ENCODE measurements at regions not wholly inside any gene's neighbourhood (a gene's known extent, or its start where the extent isn't known, plus 50 kb on each side); places are given as distances from the start of the nearest gene placed in this dataset.

GRCh38 chr4:20326977-20327376 is 75.3 kb downstream of the SLIT2 start:
- no peaks in the 10 kb centered on the region; the same call in 1 of the 2 replicates for H3K4me1 ChIP-seq (ENCODE audit: control insufficient read depth, insufficient read depth, low read length)
- no peak overlapping the region for H3K4me3 ChIP-seq (ENCODE audit: low read depth, low read length)
- H3K9ac ChIP-seq (ENCODE audit: low read depth, low read length): no peak overlapping the region
- H3K27ac ChIP-seq (ENCODE audit: low read depth, low read length): no peak overlapping the region
- no peaks in the 10 kb centered on the region for H3K27me3 ChIP-seq (ENCODE audit: control insufficient read depth, insufficient read depth, low read length)
- H3K9me3 ChIP-seq (ENCODE audit: control insufficient read depth, insufficient read depth, low read length): no peaks in the 10 kb centered on the region
- H3K36me3 ChIP-seq (ENCODE audit: control insufficient read depth, insufficient read depth, low read length): no peaks in the 10 kb centered on the region

DNA sequence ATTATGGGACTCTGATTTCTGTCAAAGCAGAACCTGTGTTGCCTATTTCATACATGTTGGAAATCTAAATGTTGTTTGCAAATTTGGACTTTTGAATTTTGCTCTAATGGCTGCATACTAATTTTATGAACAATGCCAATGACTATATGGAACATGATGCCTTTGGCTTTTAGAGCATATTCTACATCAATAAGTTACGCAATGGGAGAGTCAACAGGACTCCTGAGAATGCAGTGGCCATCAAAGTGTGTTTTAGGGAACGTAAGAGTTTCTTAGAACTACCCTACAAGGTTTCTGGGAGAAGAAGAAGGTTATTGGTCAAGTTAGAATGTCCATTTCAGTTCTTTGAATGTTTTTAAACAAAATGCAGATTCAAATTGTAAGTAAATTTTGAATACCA is 76.1 kb downstream of the SLIT2 start:
- Histone ChIP-seq H3K9ac (ENCODE audit: low read depth, low read length) (no peak overlapping the region), H3K4me3 (ENCODE audit: low read depth, low read length) (no peak overlapping the region), H3K27ac (ENCODE audit: low read depth, low read length) (no peak overlapping the region), H3K9me3 (ENCODE audit: control insufficient read depth, insufficient read depth, low read length) (no peaks in the 10 kb centered on the region), H3K4me1 (ENCODE audit: control insufficient read depth, insufficient read depth, low read length) (no peaks in the 10 kb centered on the region; the same call in 1 of the 2 replicates), H3K27me3 (ENCODE audit: control insufficient read depth, insufficient read depth, low read length) (no peaks in the 10 kb centered on the region), H3K36me3 (ENCODE audit: control insufficient read depth, insufficient read depth, low read length) (no peaks in the 10 kb centered on the region)

- Histone ChIP-seq H3K9ac (ENCODE audit: low read depth, low read length) (no peak overlapping the region), H3K9me3 (ENCODE audit: control insufficient read depth, insufficient read depth, low read length) (no peaks in the 10 kb centered on the region)
These were observed 79.9 kb downstream of the SLIT2 start for GRCh38 chr4:20331642-20332041.

DNA sequence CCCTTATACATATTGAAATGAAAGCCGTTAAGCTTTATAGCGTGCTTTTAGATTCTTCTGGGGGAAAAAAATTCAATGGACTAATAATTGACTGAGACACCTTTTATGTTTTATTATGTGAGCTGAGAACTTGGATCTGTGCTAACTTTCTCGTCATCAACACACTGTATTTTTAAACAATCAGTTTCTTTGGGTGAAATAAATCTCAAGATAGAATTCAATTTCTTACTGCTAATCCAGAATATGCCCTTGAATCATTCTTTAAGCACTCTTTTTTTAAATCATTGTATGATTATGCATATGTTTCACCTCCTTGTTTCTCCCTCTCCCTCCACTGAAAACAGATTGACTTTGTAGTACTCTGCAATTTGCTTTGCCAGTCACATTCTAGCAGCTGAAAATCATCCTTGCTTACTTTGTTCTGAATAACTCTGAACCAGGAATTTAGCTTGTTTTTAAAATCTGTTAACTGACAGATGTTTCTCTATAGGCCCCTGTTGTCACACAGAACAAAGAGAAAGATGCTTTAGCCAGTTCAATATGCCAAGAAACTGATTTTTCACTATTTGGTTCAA is 81.5 kb downstream of the SLIT2 start:
- peaks cover 16% of the 10 kb centered on the region for H3K4me1 ChIP-seq (ENCODE audit: control insufficient read depth, insufficient read depth, low read length)
- H3K4me3 ChIP-seq (ENCODE audit: low read depth, low read length): no peak overlapping the region
- H3K9me3 ChIP-seq (ENCODE audit: control insufficient read depth, insufficient read depth, low read length): no peaks in the 10 kb centered on the region
- no peaks in the 10 kb centered on the region for H3K36me3 ChIP-seq (ENCODE audit: control insufficient read depth, insufficient read depth, low read length)
- H3K9ac ChIP-seq (ENCODE audit: low read depth, low read length): no peak overlapping the region
- H3K27me3 ChIP-seq (ENCODE audit: control insufficient read depth, insufficient read depth, low read length): no peaks in the 10 kb centered on the region
- H3K27ac ChIP-seq (ENCODE audit: low read depth, low read length): peak overlapping the region; percentile 39

More at GRCh38 chr4:20331642-20332041, 79.9 kb downstream of the SLIT2 start:
- Histone ChIP-seq H3K4me1 (ENCODE audit: control insufficient read depth, insufficient read depth, low read length) (peaks cover 14% of the 10 kb centered on the region), H3K36me3 (ENCODE audit: control insufficient read depth, insufficient read depth, low read length) (no peaks in the 10 kb centered on the region), H3K27ac (ENCODE audit: low read depth, low read length) (no peak overlapping the region), H3K4me3 (ENCODE audit: low read depth, low read length) (no peak overlapping the region), H3K27me3 (ENCODE audit: control insufficient read depth, insufficient read depth, low read length) (no peaks in the 10 kb centered on the region)

DNA sequence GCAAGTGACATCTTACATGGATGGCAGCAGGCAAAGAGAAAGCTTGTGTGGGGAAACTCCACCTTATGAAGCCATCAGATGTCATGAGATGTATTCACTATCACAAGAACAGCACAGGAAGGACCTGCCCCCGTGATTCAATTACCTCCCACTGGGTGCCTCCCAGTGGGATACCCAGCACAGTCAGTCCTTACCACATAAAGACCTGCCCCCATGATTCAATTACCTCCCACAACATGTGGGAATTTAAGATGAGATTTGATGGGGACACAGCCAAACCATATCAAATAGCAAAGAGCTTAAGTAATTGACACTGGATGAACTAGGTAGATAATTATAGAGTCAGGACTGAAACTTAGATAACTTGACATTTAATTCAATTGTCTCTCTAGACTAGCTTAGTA is 85.6 kb downstream of the SLIT2 start:
- Histone ChIP-seq H3K9me3 (ENCODE audit: control insufficient read depth, insufficient read depth, low read length) (no peaks in the 10 kb centered on the region), H3K4me3 (ENCODE audit: low read depth, low read length) (no peak overlapping the region), H3K27ac (ENCODE audit: low read depth, low read length) (no peak overlapping the region), H3K4me1 (ENCODE audit: control insufficient read depth, insufficient read depth, low read length) (peaks cover 16% of the 10 kb centered on the region), H3K27me3 (ENCODE audit: control insufficient read depth, insufficient read depth, low read length) (no peaks in the 10 kb centered on the region), H3K36me3 (ENCODE audit: control insufficient read depth, insufficient read depth, low read length) (no peaks in the 10 kb centered on the region), H3K9ac (ENCODE audit: low read depth, low read length) (no peak overlapping the region)

DNA sequence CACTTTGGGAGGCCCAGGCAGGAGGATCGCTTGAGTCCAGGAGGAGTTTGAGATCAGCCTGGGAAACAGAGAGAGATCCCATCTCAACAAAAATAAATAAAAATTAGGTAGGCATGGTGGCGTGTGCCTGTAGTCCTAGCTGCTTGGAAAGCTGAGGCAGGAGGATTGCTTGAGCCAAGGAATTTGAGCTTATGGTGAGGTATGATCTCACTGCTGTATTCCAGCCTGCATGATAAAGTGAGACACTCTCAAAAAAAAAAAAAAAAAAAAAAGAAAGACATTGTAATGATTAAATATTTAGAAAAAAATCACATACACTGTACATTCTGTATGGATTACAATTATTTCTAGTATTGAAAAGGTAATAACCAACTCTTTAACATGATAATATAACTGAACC is 87.1 kb downstream of the SLIT2 start:
- H3K9ac ChIP-seq (ENCODE audit: low read depth, low read length): no peak overlapping the region
- no peak overlapping the region for H3K4me3 ChIP-seq (ENCODE audit: low read depth, low read length)
- H3K27ac ChIP-seq (ENCODE audit: low read depth, low read length): no peak overlapping the region
- no peaks in the 10 kb centered on the region for H3K36me3 ChIP-seq (ENCODE audit: control insufficient read depth, insufficient read depth, low read length)
- H3K9me3 ChIP-seq (ENCODE audit: control insufficient read depth, insufficient read depth, low read length): no peaks in the 10 kb centered on the region
- peaks cover 6% of the 10 kb centered on the region for H3K4me1 ChIP-seq (ENCODE audit: control insufficient read depth, insufficient read depth, low read length)
- no peaks in the 10 kb centered on the region for H3K27me3 ChIP-seq (ENCODE audit: control insufficient read depth, insufficient read depth, low read length)

GRCh38 chr4:20341134-20341738 is 89.5 kb downstream of the SLIT2 start:
- 0 out of 2 replicates have a peak, but pooled peaks cover 3% of the 10 kb centered on the region for H3K4me1 ChIP-seq (ENCODE audit: control insufficient read depth, insufficient read depth, low read length)
- H3K9ac ChIP-seq (ENCODE audit: low read depth, low read length): no peak overlapping the region
- no peak overlapping the region for H3K27ac ChIP-seq (ENCODE audit: low read depth, low read length)
- no peaks in the 10 kb centered on the region for H3K27me3 ChIP-seq (ENCODE audit: control insufficient read depth, insufficient read depth, low read length)
- no peaks in the 10 kb centered on the region for H3K36me3 ChIP-seq (ENCODE audit: control insufficient read depth, insufficient read depth, low read length)
- no peak overlapping the region for H3K4me3 ChIP-seq (ENCODE audit: low read depth, low read length)
- H3K9me3 ChIP-seq (ENCODE audit: control insufficient read depth, insufficient read depth, low read length): no peaks in the 10 kb centered on the region

DNA sequence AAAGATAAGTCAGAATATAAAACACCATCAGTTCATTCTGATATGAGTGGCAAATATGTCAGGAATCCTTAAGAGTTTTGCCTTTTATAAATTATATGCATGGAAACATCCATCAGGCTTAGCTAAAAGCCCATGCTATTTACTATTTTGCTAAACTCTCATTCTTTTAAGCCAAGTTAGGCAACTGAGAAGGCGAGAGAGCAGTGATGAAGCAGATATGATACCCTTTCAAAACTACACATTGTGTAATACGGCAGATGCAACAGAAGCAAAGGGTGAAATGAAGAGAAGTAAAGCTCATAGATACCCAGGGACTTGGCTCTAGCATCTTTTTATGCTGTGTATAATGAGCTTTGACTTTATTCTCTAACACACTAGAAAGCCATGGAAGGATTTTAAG is 95.8 kb downstream of the SLIT2 start:
- Histone ChIP-seq H3K4me1 (ENCODE audit: control insufficient read depth, insufficient read depth, low read length) (peaks cover 5% of the 10 kb centered on the region; the same call in 1 of the 2 replicates), H3K27ac (ENCODE audit: low read depth, low read length) (no peak overlapping the region), H3K9ac (ENCODE audit: low read depth, low read length) (no peak overlapping the region), H3K36me3 (ENCODE audit: control insufficient read depth, insufficient read depth, low read length) (no peaks in the 10 kb centered on the region), H3K27me3 (ENCODE audit: control insufficient read depth, insufficient read depth, low read length) (no peaks in the 10 kb centered on the region), H3K9me3 (ENCODE audit: control insufficient read depth, insufficient read depth, low read length) (no peaks in the 10 kb centered on the region), H3K4me3 (ENCODE audit: low read depth, low read length) (no peak overlapping the region)

DNA sequence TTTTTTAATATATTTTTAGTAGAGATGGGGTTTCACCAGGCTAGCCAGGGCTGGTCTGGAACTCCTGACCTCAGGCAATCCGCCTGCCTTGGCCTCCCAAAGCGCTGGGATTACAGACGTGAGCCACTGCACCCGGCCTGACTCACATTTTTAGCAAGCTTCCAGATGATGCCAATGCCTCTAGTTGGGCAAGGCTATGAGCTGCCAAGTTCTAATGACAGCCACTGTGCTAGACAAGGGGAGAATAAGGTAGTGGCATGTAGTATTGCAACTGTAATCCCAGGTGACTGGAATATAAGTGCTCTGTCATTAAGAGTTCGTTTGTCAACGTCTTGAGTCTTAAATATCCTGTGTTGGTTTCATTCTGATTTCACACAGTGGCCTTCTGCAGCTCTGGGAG is 96.7 kb downstream of the SLIT2 start:
- Histone ChIP-seq H3K4me1 (ENCODE audit: control insufficient read depth, insufficient read depth, low read length) (peaks cover 9% of the 10 kb centered on the region; the same call in 1 of the 2 replicates), H3K36me3 (ENCODE audit: control insufficient read depth, insufficient read depth, low read length) (no peaks in the 10 kb centered on the region), H3K27me3 (ENCODE audit: control insufficient read depth, insufficient read depth, low read length) (no peaks in the 10 kb centered on the region), H3K4me3 (ENCODE audit: low read depth, low read length) (no peak overlapping the region), H3K9me3 (ENCODE audit: control insufficient read depth, insufficient read depth, low read length) (no peaks in the 10 kb centered on the region), H3K27ac (ENCODE audit: low read depth, low read length) (no peak overlapping the region), H3K9ac (ENCODE audit: low read depth, low read length) (no peak overlapping the region)

DNA sequence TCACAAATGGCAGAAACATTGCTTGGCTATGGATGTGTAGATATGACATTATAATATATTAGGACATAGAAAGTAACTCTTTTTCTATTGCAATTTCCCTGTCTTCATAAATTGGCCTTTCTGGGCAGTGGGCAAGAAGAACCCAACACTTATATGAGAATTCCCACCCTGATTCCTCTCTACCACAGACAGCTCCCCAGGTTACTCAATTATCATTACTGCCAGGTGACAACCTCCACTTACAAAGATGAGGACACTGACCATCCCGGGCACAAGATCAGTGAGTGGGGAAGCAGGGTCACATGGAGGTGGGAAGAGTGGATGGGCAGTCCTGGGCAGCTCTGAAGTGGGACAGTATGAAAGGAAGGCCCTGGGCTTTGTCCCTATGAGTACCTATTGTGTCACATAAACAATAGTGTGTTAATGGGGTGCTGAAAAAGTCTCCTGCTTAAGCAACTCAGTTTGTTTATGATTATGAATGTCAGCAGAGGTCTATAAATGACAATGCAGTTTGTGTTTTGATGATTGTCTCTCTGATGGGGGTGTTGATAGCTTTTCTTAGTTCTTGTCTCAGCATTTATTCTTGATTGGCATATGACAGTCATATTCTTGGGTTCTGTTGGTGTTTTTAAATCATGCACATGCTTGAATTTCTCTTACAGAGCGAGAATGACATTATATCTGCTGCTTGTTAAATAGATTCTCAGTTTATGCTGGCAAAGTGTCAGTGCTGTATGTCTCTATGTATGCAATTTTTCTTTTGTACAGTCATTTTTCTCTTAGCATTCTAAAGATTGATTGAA is 99.9 kb downstream of the SLIT2 start:
- Histone ChIP-seq H3K36me3 (ENCODE audit: control insufficient read depth, insufficient read depth, low read length) (no peaks in the 10 kb centered on the region), H3K4me1 (ENCODE audit: control insufficient read depth, insufficient read depth, low read length) (peaks cover 21% of the 10 kb centered on the region), H3K27me3 (ENCODE audit: control insufficient read depth, insufficient read depth, low read length) (no peaks in the 10 kb centered on the region), H3K4me3 (ENCODE audit: low read depth, low read length) (no peak overlapping the region), H3K9me3 (ENCODE audit: control insufficient read depth, insufficient read depth, low read length) (no peaks in the 10 kb centered on the region), H3K27ac (ENCODE audit: low read depth, low read length) (no peak overlapping the region), H3K9ac (ENCODE audit: low read depth, low read length) (no peak overlapping the region)

- H3K27ac ChIP-seq (ENCODE audit: low read depth, low read length): no peak overlapping the region
- H3K4me1 ChIP-seq (ENCODE audit: control insufficient read depth, insufficient read depth, low read length): peaks cover 21% of the 10 kb centered on the region
These were observed 100.4 kb downstream of the SLIT2 start for GRCh38 chr4:20352163-20352431.

More at GRCh38 chr4:20352163-20352431, 100.4 kb downstream of the SLIT2 start:
- no peaks in the 10 kb centered on the region for H3K27me3 ChIP-seq (ENCODE audit: control insufficient read depth, insufficient read depth, low read length)
- H3K9ac ChIP-seq (ENCODE audit: low read depth, low read length): no peak overlapping the region
- H3K36me3 ChIP-seq (ENCODE audit: control insufficient read depth, insufficient read depth, low read length): no peaks in the 10 kb centered on the region
- H3K4me3 ChIP-seq (ENCODE audit: low read depth, low read length): no peak overlapping the region
- H3K9me3 ChIP-seq (ENCODE audit: control insufficient read depth, insufficient read depth, low read length): no peaks in the 10 kb centered on the region
